GM21737 (cell line): ENCODE measurements at regions not wholly inside any gene's neighbourhood (a gene's known extent, or its start where the extent isn't known, plus 50 kb on each side); places are given as distances from the start of the nearest gene placed in this dataset.
"Not testable (repeated sequence)": the region's sequence is repeated elsewhere in the genome, so short reads cannot be mapped to it uniquely, and the experiment has no call there.

ENCODE experiments used
- ATAC-seq: cut with Tn5 transposase; IDR thresholded peaks from one replicate; pipeline ENCODE4 v1.9.1; 2021; ENCODE audit warnings: mild to moderate bottlenecking, moderate library complexity; ENCODE audit not compliant: unreplicated experiment

- ATAC-seq, result no peak
These were observed 402.2 kb upstream of the RUNX1 start for GRCh38 chr21:35451276-35451675.

DNA sequence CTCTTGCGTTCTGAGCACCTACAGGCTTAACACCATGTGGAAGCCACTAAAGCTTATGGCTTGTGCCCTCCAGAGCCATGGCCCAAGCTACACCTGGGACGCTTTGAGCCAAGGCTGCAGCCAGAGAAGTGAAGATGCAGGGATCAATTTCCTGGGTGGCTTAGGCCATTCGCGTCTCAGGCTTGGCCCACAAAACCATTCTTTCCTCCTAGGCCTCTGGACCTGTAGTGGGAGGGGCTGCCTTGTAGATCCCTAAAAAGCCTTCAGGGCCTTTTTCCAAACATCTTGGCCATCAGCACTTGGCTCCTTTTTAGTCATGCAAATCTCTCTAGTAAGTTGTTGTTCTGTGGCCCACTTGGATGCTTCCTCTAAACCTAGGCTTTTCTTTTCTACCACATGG, 401.7 kb upstream of the RUNX1 start:
- no peak for ATAC-seq

DNA sequence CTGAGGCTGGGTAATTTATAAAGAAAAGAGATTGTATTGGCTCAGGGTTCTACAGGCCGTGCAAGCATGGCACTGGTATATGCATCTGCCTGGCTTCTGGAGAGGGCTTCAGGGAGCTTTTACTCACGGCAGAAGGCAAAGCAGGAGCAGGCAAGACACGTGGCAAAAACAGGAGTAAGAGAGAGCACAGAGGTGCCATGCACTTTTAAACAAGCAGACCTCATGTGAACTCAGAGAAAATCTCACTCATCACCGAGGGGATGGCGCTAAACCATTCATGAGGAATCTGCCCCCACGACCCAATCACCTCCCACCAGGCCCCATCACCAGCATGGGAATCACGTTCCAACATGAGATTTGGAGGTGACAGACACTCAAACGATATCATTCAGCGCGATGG, 400.7 kb upstream of the RUNX1 start:
- ATAC-seq, result no peak

GRCh38 chr21:35448876-35449599, 399.9 kb upstream of the RUNX1 start:
- no peak for ATAC-seq

- no peak for ATAC-seq
These were observed 395.3 kb upstream of the RUNX1 start for GRCh38 chr21:35444391-35444790.

- ATAC-seq, result no peak
These were observed 392.9 kb upstream of the RUNX1 start for GRCh38 chr21:35441868-35442582.

DNA sequence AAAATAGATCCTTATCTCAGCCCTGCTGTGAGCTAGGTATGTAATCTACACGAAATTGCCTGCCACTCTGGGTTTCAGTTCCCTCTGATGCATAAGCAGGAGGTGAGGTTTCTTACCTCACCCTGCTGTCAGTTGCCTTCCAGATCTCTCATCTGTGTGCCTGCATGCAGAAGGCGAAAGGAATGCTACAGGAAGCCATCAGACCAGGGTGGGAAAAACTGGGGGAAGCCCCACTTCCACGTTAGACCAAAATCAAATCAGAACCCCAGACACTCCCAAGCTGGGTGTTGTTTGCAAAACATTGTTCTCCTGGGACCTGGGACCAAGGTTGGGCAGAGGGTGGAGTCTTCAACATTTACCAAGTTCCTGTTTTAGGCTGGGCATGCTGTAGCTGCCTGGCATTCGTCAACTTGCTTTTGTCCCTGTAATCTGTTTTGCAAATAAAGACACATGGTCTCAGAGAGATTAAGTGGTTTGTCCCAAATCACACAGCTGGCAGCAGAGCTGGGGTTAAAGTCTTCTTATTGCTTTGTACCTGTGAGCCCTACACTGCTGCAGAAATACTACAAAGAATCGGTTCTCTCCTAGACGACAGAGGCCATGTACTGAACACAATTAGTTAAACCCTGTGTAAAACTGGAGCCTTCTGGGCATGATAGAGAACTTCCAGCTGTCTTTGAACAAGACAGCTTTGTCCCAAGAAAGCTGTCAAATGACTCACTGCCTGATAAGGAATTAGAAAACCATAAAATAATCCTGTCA, 389.7 kb upstream of the RUNX1 start:
- no peak for ATAC-seq

DNA sequence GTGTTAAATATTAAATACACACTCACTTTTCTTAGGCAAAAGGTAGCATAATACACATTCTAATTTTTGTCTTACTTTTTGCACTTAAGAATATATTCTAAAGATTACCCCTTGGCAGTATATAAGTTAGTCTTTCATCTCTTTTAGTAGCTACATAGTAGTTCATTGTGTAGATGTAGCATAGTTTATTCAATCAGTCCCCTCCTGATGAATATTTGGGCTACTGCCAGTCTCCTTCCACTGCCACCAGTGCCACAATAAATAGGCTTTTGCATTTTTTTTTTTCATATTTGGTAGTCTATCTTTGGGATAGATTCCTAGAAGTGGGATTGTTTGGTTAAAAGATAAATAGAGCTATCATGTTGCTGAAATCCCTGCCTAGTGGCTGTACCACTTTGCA, 388.8 kb upstream of the RUNX1 start:
- no peak for ATAC-seq

DNA sequence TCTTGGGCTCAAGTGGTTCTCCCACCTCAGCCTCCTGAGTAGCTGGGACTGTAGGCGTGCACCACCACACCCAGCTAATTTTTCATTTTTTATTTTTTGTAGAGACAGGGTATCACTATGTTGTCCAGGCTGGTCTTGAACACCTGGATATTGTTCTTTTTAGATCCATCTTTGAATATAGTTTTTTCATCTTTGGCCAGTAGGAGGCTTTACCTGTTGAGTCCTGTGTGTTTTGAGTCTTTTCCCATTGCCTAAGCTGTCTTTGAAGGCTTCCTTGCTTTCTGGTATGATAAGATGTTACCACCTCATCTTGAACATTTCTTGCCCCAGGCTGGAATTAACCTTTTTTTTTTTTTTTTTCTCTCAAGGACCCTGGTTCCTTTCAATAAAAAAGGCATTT, 387.8 kb upstream of the RUNX1 start:
- ATAC-seq, result no peak

DNA sequence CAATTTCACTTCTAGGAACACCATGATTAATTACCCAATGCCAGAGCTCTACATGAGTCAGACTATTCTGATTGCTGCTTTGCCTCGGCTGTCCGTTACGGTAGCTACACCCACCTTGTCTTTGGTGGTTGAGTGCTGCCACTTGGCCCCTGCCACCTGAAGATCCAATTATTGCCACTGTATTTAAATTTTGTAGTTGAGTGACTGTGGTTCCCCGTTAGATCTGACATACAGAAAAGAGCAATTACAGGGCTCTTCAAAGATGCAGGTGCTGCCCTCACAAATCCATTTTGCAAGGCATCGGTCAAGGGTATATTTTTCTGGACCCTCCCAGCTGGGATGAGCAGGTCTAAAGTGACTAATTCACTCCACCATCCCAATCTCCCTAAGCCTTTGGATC, 383.5 kb upstream of the RUNX1 start:
- ATAC-seq, result not testable (repeated sequence)

DNA sequence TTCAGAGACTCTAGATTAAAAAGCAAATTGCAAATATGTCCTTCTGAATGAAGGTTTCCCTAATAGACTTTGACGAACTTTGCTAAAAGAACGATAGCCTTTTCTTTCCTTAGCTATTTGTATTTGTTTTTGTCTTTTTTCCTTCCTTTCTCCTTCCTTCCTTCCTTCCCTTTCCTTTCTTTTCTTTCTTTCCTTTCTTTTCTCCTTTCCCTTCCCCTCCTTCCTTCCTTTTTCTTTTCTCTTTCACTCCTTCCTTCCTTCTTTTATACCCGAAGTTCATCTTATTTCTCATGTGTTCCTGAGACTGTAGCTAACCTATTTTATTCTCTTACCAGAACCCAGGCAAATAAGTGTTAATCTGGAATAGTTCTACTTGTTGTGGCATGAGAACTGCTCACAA, 381.2 kb upstream of the RUNX1 start:
- no peak for ATAC-seq

DNA sequence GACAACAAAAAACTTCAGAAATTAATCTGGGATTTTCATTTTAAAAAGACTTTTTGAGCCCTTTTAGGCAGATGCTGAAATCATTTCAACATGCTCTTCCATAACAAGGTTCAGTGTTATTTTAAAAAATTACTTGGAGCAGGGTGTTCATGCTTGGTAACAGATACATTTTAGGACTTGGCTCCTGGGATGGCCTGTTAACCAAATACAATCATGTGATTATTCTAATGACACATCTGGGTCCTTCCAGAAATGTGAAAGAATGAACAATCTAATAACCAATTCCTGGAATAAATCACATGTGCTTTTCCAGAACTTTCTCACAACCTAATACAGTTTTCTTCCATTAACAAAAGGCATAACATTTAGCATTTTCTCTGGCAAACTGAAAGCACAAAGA, 379.8 kb upstream of the RUNX1 start:
- no peak for ATAC-seq

DNA sequence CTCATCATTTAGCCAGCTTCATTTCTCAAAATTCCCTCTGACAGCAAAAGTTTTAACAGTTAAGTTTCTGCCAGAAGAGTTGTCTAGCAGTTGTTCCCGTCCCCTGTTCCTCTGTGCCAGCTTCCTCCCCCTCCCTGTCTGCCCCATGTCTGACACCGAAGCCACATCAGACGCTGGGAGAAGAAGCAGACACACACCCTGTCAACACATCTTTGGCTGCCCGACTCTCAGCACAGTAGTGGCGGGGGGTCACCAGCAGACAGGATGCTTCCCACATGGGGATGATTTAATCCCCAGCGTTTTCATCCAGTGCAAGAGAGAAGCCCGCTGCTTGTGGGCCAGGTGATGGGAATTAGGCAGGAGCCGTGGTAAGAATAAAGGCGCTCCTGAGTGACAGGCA, 379.4 kb upstream of the RUNX1 start:
- ATAC-seq, result no peak

DNA sequence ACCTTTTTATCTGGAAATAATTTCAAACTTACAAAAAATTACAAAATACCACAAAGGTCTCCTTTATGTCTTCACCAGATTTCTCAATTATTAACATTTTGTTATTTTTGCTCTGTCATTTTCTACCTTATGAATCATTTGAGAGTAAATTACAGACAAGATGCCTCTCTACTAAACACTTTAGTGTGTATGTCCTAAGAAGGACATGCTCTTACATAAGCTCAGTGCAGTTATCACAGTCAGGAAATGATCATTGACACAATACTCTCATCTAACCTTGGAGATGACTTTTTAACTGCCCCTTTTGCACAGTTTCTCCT, 378.9 kb upstream of the RUNX1 start:
- ATAC-seq, result no peak

DNA sequence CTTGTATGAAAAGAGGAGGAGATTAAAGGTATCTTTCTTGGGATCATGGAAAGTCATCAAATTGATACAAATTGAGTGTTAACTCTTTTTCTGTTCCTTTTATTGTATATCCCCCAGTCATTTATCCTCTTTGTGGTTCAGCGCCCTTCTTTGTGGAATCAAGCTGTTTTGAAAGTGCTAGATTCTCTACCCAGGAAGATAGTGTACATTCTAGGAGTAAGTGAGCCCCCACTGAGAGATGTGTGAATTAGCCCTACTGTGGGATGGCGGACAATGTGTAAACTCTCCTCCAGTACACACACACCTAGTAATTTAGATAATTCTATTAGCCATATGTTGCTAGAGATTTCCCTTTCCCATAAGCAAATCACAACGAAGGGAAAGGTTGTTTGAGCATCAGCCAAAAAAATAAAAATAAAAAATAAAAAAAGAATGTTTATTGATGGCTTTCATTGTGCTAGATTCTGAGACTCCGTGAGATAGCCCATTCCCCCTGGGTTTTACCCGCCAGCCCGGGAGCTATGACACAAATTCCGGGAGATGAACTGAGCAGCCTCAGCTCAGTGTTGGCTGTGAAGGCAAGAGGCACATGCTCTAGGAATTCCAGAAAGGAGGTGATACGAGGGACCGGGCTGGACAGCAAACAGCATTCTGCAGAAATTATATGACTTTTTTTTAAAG, 378.4 kb upstream of the RUNX1 start:
- no peak for ATAC-seq

- ATAC-seq, result no peak
These were observed 377.8 kb upstream of the RUNX1 start for GRCh38 chr21:35426897-35427296.

DNA sequence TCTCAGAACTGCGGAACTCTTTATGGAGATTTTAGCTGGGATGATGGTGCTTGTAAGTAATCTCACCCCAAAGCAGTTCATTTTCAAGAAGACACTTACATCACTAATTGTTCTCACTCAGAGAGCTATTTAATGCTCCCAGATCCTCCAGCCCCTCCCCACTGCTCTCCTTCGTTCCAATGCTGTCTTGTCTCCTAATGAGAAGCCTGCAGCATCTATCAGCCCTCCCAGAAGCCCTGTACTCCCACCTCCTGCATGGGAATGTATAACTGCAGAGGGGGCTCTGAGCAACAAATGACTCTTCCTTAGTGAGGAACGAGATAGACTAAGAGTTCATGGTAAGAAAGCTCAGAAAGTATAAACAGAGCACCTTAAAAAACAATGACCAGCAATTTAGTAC, 377.4 kb upstream of the RUNX1 start:
- ATAC-seq, result no peak

DNA sequence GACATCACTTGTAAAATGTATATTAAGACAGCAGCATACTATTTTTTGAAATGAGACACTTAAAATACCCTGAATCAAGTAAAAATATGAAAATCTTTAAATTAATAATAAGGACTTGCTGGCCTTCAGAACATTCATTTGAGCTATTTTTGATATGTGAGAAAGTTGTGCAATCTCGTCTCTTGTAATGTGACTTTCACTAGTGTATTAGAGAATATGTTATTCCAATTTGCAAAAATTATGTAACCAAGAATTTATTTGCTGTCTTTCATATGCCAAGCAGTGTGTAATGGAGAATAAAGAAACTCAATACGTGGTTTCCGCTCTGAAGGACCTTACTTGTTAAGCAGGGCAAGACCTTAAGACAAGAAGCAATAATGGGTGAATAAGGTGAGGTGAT, 375.0 kb upstream of the RUNX1 start:
- no peak for ATAC-seq

DNA sequence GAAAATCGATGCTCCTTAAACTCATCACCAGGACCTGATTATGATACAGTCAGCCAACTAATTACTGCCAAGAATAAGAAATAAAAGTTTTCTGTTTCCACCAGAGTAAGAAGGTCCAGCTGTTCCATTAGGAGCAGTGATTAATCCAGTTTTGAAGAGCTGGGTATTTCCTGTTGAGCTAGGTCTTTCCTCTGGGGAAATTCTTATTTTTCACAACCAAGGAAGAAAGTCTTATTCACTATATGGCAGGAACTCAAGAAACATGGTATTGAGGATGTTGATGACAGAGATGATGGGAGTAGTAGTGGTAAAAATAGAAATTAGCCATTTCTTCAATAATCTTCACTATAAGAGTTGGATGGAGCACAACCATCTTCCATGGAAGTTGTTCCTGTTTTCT, 374.6 kb upstream of the RUNX1 start:
- no peak for ATAC-seq

GRCh38 chr21:35422011-35422410, 372.9 kb upstream of the RUNX1 start:
- no peak for ATAC-seq

- no peak for ATAC-seq
These were observed 372.1 kb upstream of the RUNX1 start for GRCh38 chr21:35421221-35421620.

GRCh38 chr21:35420656-35421055, 371.6 kb upstream of the RUNX1 start:
- ATAC-seq, result no peak
